T1000 (cell line): ENCODE measurements at regions not wholly inside any gene's neighbourhood (a gene's known extent, or its start where the extent isn't known, plus 50 kb on each side); places are given as distances from the start of the nearest gene placed in this dataset.

Source experiments
- DNase-seq: peaks from one replicate; lab custom pipeline; 2025; ENCODE audit warnings: mixed read lengths; lab: John Stamatoyannopoulos, UW

- DNase-seq = no peak
Measured at GRCh38 chr9:87156247-87156646, 208.9 kb upstream of the GAS1 start.

- no peak for DNase-seq
Measured at GRCh38 chr9:87157366-87158031, 210.2 kb upstream of the GAS1 start.

DNA sequence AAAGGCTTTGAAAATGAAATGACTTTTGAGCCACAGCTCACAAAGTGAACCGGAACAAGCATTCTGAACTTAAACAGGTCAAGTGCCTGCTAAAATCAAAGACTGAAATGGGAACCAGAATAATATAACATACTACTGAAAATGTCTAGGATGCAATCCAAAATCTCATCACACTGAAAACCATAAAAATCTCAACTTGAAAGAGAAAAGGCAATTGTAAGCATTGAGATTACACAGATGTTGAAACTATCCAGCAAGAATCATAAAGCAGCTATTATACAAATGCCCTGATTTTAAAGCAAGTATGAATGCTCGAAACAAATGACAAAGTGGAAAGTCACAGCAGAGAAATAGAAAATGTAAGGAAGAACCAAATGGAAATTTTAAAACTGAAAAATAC, 211.5 kb upstream of the GAS1 start:
- no peak for DNase-seq

DNA sequence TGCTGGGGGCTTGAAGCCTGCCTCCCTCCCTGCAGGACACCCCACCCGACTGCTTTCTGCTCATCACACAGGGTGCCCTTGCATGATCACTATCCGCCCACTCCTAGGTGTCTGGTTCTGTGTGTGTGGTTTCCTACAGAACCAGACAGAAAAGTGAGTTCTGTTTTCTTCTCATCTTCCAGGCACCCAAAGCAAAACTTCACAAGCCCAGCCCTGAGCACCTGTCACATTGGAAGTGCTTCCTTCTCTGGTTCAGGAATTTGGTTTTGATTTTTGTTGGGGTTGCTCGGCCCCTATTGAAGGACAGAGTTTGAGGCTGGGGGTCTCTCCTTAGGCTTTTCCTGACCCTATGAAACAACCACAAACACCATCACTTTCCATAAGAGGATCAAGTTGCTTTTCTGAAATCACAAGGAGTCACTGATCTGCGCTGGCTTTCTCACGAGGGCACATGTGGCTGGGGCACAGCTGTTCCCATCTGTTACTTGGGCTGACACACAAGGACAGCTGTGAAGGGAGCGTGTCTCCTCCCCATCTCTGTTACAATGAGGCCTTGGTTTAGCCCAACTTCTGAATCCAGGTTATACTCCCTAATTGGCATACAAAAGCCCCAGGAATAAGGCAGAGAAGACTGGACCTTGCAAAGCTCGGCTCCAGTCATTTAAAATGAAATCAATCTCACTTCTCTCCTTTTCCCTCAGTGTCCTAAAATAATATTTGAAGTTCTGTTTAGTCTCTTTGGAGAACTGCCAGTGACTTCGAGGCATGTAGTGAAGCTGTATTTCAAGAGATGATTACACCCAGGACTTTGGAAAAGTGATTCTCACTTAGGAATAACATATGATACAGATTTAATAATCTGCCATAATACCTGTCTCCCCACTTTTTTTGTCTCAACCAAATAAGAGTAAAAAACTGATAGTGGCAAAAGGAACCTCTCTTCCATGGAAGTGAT, 213.1 kb upstream of the GAS1 start:
- DNase-seq = no peak

DNA sequence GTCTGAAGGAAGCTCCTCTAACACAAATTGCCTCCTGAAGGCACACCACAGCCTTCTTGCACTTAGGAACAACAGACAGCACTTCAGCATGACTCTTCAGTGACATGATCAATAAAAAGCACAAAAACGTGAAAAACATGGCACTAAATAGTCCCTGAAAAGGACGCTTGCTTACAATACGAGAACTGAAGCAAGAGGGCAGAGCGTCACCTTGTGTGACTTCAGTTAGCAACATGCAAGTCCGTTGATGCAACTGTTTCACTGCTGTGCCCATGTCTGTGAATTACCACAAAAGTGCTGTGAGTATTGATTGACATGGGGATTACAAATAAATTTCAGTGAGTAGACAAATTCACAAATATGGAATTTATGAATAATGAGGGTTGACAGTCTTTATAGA, 219.9 kb upstream of the GAS1 start:
- DNase-seq = no peak

GRCh38 chr9:87167582-87167981, 220.3 kb upstream of the GAS1 start:
- DNase-seq = no peak

- no peak for DNase-seq
Measured at GRCh38 chr9:87178302-87178701, 231.0 kb upstream of the GAS1 start.

- no peak for DNase-seq
Measured at GRCh38 chr9:87179553-87180340, 232.4 kb upstream of the GAS1 start.

DNA sequence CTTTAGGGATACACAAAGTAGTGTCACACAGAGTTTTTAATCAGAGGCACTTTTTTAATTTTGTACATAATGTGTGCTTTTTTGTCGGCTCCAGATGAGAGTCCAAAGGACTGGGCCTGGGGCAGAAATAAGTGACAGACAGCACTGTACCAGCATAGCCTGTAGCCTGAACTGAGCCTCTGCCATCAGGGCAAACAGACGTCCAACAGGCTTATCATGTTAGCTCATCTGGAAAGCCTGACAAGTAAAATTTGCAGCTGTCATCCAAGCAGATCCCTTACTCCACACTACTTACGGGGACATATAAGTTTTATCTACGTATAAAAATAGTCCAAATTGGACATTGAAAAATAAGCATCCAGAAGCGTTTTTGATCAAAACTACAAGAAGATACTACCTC, 233.1 kb upstream of the GAS1 start:
- DNase-seq = no peak

GRCh38 chr9:87180841-87181240, 233.5 kb upstream of the GAS1 start:
- DNase-seq = no peak

DNA sequence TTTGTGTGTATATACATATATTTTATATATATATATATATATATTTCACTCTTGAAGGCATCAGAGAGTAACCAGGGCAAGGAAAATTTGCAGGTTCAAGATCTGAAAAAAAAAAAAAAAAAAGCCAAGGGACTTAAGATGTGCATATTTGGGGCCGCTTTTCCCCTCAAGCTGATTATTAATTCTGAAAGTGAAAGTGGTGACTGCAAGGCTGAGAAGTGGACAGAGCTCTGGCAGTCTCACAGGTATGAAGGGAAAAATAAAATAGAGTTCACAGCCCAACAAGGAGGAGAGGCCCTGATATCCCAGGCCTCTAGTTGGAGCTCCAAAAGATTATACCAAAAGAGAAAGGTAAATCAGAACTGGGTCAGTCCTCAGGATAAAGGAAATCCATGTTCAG, 234.4 kb upstream of the GAS1 start:
- no peak for DNase-seq

GRCh38 chr9:87184956-87185642, 237.8 kb upstream of the GAS1 start:
- no peak for DNase-seq

- no peak for DNase-seq
Measured at GRCh38 chr9:87187656-87188055, 240.3 kb upstream of the GAS1 start.

DNA sequence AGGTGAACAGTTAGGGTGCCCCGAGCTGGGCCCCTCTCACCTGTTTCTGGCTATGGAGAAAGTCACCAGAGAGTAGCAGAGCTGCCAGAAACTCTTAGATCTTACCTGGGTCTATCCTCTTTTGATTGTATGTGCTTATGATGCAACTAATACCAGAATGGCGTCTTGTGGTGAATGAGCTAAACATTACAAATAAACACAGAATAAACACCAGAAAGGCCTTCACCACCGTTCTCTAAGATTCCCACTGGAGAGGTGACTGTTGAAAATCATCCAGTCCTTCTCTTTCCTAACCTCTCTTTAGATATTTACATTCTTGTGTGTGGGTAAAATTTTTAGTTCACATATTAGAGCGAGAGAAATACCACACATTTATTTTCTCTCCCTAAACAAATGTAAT, 241.7 kb upstream of the GAS1 start:
- no peak for DNase-seq

GRCh38 chr9:87193151-87193550, 245.8 kb upstream of the GAS1 start:
- no peak for DNase-seq

DNA sequence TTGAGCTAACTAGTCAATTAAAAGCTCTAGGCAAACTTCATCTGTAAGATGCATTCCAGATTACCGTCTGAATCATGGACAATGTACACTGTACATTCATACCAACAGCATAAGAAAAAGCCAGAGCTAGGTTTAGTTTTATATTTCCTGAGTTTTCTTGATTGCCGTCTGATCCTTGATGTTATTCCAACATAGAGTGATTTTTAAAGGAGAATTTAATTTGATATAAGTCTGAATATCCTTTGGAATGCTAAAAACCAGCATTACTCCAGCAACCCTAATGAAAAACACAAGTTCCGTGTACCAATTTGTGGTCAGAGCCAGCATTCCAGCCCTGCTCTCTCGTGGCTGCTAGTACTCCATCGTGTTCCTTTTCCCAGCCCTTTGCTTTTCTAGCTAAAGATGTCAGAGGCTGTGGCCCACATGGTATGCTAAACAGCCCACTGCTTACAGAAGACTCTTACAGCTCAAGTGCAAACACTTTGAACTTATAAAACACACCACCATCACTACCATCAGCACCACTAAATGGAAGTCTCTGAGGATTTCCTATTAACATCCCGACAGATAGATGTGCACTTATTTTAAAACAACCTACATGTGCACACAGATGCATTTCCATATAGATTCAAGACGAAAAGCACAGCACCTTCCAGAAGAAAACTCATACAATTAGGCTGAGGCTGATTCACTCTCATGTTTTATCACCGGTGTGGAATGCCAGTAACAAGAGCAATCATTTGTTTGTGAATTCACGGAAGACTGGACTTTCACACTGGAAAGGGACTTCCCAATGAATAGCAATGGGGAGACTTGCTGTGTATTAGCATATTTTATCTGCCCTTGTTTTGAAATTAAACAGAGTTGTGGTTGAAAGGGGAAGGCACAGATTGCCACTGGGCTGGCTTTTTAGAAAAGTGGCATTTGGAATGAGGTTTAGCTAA, 246.9 kb upstream of the GAS1 start:
- DNase-seq = peak; percentile 33

DNA sequence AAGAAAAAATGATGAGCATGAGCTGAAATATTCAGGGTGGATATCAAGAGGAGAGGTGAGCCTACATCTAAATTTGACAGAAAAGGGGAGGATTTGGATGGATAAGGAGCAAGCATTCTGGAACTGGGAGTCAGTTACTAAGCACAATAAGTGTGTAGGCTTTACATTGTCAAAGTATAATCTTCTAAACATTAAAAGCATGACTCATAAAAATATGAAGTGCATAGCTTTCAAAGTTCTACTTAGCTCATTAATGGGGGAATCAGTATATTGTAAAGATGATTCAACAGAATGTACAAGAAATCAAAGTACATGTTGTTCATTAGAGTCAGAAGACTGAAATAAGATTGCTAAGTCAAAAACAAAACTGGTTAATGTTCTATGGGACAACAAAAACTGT, 248.0 kb upstream of the GAS1 start:
- DNase-seq = no peak

- DNase-seq = no peak
Measured at GRCh38 chr9:87197349-87198130, 250.2 kb upstream of the GAS1 start.

DNA sequence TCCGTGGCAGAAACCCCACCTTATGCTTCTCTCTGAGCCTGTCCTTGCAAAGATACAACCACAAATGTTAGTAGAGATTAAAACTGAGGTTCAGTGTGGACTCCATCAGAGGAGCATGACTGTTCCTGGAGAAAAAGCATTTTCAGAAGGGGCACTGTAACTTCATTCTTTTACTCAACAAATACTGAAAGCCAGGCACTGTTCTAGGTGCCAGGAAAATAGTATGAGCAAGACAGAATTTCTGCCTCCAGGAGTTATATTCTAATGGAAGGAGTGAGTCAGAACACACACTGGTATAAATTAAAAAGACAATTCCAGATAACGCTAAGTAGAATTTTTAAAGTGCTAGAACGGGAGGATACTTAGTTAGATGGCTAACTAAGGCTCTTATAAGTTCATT, 251.4 kb upstream of the GAS1 start:
- no peak for DNase-seq

- no peak for DNase-seq
Measured at GRCh38 chr9:87199278-87199677, 252.0 kb upstream of the GAS1 start.
